HEK293T (cell line): ENCODE measurements at regions not wholly inside any gene's neighbourhood (a gene's known extent, or its start where the extent isn't known, plus 50 kb on each side); places are given as distances from the start of the nearest gene placed in this dataset.

ENCODE experiments used
- CTCF ChIA-PET: fragments of 350-600 bp; formaldehyde crosslinking; extraction: SDS; loops from one replicate; lab custom pipeline; 2021; ENCODE audit warnings: antibody characterized with exemption, inconsistent platforms; lab: Yijun Ruan, JAX
- POLR2A ChIA-PET: fragments of 350-600 bp; formaldehyde crosslinking; extraction: SDS; loops from one replicate; lab custom pipeline; 2020; ENCODE audit warnings: antibody characterized with exemption, inconsistent platforms; lab: Yijun Ruan, JAX
- DNase-seq: peaks from one replicate; pipeline ENCODE4 v3.0.0; 2012; ENCODE audit warnings: mixed read lengths; ENCODE audit errors: extremely low spot score
- ARNT ChIP-seq: fragments of 450-650 bp; IDR thresholded peaks from 2 replicates; pipeline ENCODE4 v1.6.1; 2017; ENCODE audit warnings: mild to moderate bottlenecking
- BHLHE40 ChIP-seq: fragments of 450-650 bp; IDR thresholded peaks from 2 replicates; pipeline ENCODE4 v1.6.1; 2016; ENCODE audit warnings: mild to moderate bottlenecking, moderate library complexity, borderline replicate concordance
- CTBP1 ChIP-seq: fragments of 450-650 bp; IDR thresholded peaks from 2 replicates; pipeline ENCODE4 v1.6.1; 2016; ENCODE audit warnings: borderline replicate concordance
- ELF4 ChIP-seq: fragments of 450-650 bp; IDR thresholded peaks from 2 replicates; pipeline ENCODE4 v1.6.1; 2017; ENCODE audit warnings: antibody characterized with exemption
- FOXA1 ChIP-seq: fragments of 450-650 bp; IDR thresholded peaks from 2 replicates; pipeline ENCODE4 v1.6.1; 2016; ENCODE audit warnings: mild to moderate bottlenecking
- FOXK2 ChIP-seq: fragments of 450-650 bp; IDR thresholded peaks from 2 replicates; pipeline ENCODE4 v1.6.1; 2016; ENCODE audit warnings: mild to moderate bottlenecking
- FOXM1 ChIP-seq: fragments of 450-650 bp; IDR thresholded peaks from 2 replicates; pipeline ENCODE4 v1.6.1; 2017; ENCODE audit warnings: mild to moderate bottlenecking, borderline replicate concordance
- HDGF ChIP-seq: fragments of 450-650 bp; IDR thresholded peaks from 2 replicates; pipeline ENCODE4 v1.6.1; 2017; ENCODE audit warnings: antibody characterized with exemption, borderline replicate concordance
- L3MBTL2 ChIP-seq: fragments of 450-650 bp; conservative IDR thresholded peaks from 2 replicates; pipeline ENCODE4 v1.6.1; 2016; ENCODE audit warnings: mild to moderate bottlenecking
- LEF1 ChIP-seq: fragments of 450-650 bp; IDR thresholded peaks from 2 replicates; pipeline ENCODE4 v1.6.1; 2017; ENCODE audit warnings: mild to moderate bottlenecking, borderline replicate concordance
- NFRKB ChIP-seq: fragments of 450-650 bp; IDR thresholded peaks from 2 replicates; pipeline ENCODE4 v1.6.1; 2016; ENCODE audit warnings: mild to moderate bottlenecking, moderate library complexity
- PKNOX1 ChIP-seq: fragments of 450-650 bp; IDR thresholded peaks from 2 replicates; pipeline ENCODE4 v1.6.1; 2016
- SP1 ChIP-seq: fragments of 450-650 bp; IDR thresholded peaks from 2 replicates; pipeline ENCODE4 v1.6.1; 2017
- SUZ12 ChIP-seq: fragments of 450-650 bp; IDR thresholded peaks from 2 replicates; pipeline ENCODE4 v1.6.1; 2016; ENCODE audit warnings: mild to moderate bottlenecking
- TARDBP ChIP-seq: fragments of 450-650 bp; IDR thresholded peaks from 2 replicates; pipeline ENCODE4 v1.6.1; 2016
- ZNF384 ChIP-seq: fragments of 450-650 bp; IDR thresholded peaks from 2 replicates; pipeline ENCODE4 v1.6.1; 2016

DNA sequence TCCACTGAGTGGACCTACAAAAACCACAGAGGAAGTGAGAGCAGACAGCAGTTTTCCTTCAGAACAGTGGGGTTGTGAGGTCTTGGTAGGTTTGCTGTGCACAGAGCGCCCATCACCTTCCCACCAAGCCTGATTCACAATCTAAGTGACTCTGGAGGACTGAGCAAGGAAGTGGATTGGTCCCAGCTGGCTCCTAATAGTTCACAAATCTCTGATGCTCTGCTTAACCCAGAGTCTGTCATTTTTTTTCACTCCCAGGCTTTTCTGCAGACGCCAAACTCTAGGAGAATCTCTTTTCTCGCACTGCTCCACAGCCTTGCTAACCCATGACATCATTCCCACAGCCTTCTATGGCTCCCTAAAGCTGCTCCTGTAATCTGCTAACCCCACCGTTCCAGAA lies 280.4 kb downstream of the C1D start:
- ChIA-PET CTCF (interaction anchor here (0.5 kb wide), 1 partner anchor 62 kb away, joined by 5 read pairs; no protein-coding TSS in a partner anchor), POLR2A (no interaction called here)
- DNase-seq = no peak
- TF ChIP-seq SP1 (no peak), ELF4 (no peak), L3MBTL2 (no peak), BHLHE40 (no peak), FOXM1 (no peak), CTBP1 (no peak), FOXA1 (no peak), HDGF (no peak)

GRCh38 chr2:67783026-67783425 lies 279.8 kb downstream of the C1D start:
- ChIA-PET POLR2A (no interaction called here), CTCF (interaction anchor here (0.5 kb wide), 1 partner anchor 63 kb away, joined by 5 read pairs; no protein-coding TSS in a partner anchor)
- DNase-seq = no peak
- no peak for TF ChIP-seq SUZ12

- CTCF ChIA-PET = no interaction called here
- TF ChIP-seq ARNT = no peak
- no peak for TF ChIP-seq LEF1
- TF ChIP-seq SP1 = no peak
- TF ChIP-seq BHLHE40 = no peak
- no peak for TF ChIP-seq FOXK2
- TF ChIP-seq CTBP1 = no peak
- TF ChIP-seq HDGF = no peak
- TF ChIP-seq TARDBP = no peak
- no peak for TF ChIP-seq SUZ12
- no peak for TF ChIP-seq L3MBTL2
- TF ChIP-seq FOXA1 = no peak
- no peak for TF ChIP-seq FOXM1
- no peak for TF ChIP-seq PKNOX1
- TF ChIP-seq NFRKB = no peak
- no peak for TF ChIP-seq ZNF384
- TF ChIP-seq ELF4 = no peak
- POLR2A ChIA-PET = no interaction called here
- DNase-seq = no peak
These were observed 272.2 kb downstream of the C1D start for GRCh38 chr2:67790622-67791021.

DNA sequence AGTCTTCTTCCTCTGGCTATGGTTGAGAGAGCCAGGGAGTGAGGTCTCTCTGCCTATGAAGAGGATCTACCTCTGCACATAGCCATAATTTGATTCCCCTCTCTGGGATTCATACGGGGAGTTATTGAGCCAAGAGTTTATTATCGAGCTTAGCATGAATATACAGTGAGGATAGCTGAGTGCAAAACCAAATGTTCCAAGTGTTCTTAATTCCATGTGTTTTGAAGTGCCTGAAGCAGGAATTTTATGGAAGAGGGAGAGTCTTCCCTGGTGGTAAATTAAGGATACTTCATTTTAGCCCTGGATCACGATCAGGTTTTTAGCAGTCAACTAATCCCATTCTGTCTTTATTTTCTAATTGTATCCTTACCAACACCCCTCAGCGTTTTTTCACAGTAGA lies 270.6 kb downstream of the C1D start:
- DNase-seq = no peak
- TF ChIP-seq HDGF (no peak), L3MBTL2 (no peak), PKNOX1 (no peak), BHLHE40 (no peak), CTBP1 (no peak), FOXK2 (no peak), TARDBP (no peak), SP1 (no peak), FOXA1 (no peak), ARNT (no peak), ZNF384 (no peak), SUZ12 (no peak)
- CTCF ChIA-PET = no interaction called here
- POLR2A ChIA-PET = no interaction called here

DNA sequence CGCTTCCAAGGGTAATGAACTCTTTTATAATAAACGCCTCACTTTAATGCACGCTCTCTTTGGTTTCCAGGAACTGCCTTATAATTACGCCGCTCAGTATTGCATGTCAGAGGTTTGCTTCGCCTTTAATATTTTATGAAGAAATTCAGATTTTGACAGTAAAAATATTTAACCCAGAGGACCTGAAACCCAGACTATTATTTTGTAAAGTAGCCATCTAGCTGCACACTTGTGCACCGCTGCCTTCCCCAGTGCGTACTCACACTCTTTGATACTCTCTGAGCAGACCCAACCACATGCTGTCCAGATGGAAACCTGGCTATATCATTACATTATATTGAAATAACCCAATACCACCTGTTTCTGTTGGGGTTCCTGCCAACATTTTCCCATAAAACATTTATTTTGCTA lies 270.1 kb downstream of the C1D start:
- DNase-seq = no peak
- ChIA-PET CTCF (no interaction called here), POLR2A (no interaction called here)
- TF ChIP-seq SP1 (no peak), LEF1 (no peak), BHLHE40 (no peak), PKNOX1 (no peak), FOXA1 (no peak), FOXM1 (no peak), CTBP1 (no peak), ARNT (no peak), NFRKB (no peak), ZNF384 (no peak), FOXK2 (no peak), L3MBTL2 (no peak), SUZ12 (no peak), TARDBP (no peak), HDGF (no peak)

GRCh38 chr2:67797801-67798540 lies 264.8 kb downstream of the C1D start:
- POLR2A ChIA-PET = no interaction called here
- no peak for TF ChIP-seq HDGF
- no peak for TF ChIP-seq ARNT
- no peak for DNase-seq
- CTCF ChIA-PET = no interaction called here
